DND-41 (cell line): ENCODE measurements at regions not wholly inside any gene's neighbourhood (a gene's known extent, or its start where the extent isn't known, plus 50 kb on each side); places are given as distances from the start of the nearest gene placed in this dataset.

Experiments used
- EZH2 ChIP-seq: IDR thresholded peaks from 3 replicates; pipeline ENCODE4 v1.6.1; 2012; ENCODE audit warnings: borderline replicate concordance, low read depth, mild to moderate bottlenecking, moderate library complexity, low read length, inconsistent platforms; ENCODE audit not compliant: severe bottlenecking
- TF ChIP-seq, protein P1 (sequence below): IDR thresholded peaks from 2 replicates; pipeline ENCODE4 v1.5.1; 2012; ENCODE audit warnings: borderline replicate concordance, low read length, moderate library complexity, mild to moderate bottlenecking; ENCODE audit not compliant: poor library complexity, severe bottlenecking; ENCODE audit errors: extremely low read depth

DNA sequence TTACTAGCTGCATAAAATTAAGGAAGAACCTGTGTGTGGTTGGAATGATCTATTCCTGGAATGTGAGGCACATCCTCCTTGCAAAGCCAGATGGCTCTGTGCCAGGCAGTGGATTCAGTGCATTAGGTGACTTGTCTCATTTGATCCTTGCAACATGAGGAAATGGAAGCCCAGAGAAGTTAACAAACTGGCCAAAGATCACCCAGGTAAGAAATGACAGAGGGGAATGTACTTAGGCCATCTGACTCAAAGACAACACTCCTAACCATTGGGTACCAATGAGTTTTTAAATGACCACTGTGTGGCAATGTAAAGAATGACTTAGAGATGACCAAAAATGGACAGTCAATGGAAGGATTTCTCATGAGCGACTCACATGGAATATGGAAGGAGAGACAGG lies 114.2 kb upstream of the RXFP2 start:
- TF ChIP-seq, protein P1, sequence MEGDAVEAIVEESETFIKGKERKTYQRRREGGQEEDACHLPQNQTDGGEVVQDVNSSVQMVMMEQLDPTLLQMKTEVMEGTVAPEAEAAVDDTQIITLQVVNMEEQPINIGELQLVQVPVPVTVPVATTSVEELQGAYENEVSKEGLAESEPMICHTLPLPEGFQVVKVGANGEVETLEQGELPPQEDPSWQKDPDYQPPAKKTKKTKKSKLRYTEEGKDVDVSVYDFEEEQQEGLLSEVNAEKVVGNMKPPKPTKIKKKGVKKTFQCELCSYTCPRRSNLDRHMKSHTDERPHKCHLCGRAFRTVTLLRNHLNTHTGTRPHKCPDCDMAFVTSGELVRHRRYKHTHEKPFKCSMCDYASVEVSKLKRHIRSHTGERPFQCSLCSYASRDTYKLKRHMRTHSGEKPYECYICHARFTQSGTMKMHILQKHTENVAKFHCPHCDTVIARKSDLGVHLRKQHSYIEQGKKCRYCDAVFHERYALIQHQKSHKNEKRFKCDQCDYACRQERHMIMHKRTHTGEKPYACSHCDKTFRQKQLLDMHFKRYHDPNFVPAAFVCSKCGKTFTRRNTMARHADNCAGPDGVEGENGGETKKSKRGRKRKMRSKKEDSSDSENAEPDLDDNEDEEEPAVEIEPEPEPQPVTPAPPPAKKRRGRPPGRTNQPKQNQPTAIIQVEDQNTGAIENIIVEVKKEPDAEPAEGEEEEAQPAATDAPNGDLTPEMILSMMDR: no peak
- no peak for TF ChIP-seq EZH2
